SK-N-SH (cell line): ENCODE measurements at regions not wholly inside any gene's neighbourhood (a gene's known extent, or its start where the extent isn't known, plus 50 kb on each side); places are given as distances from the start of the nearest gene placed in this dataset.

Experiments
- CTCF ChIA-PET: fragments of 300-600, 350-600 bp; formaldehyde crosslinking; extraction: SDS; loops from one replicate; lab custom pipeline; 2021; lab: Yijun Ruan, JAX
- POLR2A ChIA-PET: fragments of 350-600 bp; sonication (Branson Sonifier 250); formaldehyde crosslinking; extraction: SDS; loops from one replicate; lab custom pipeline; 2020; ENCODE audit warnings: antibody characterized with exemption, inconsistent platforms; lab: Yijun Ruan, JAX
- DNase-seq: peaks from one replicate; pipeline ENCODE4 v3.0.0; 2012
- H2AFZ ChIP-seq: fragments of 200-600 bp; sonication (generic); 2 replicates; pipeline ENCODE4 v1.8.1; 2016; ENCODE audit warnings: antibody characterized with exemption, mild to moderate bottlenecking, low read depth
- H3F3A ChIP-seq: fragments of 200-600 bp; sonication (generic); replicated peaks from 2 replicates; pipeline ENCODE3; 2016; ENCODE audit warnings: antibody characterized with exemption, mild to moderate bottlenecking; ENCODE audit not compliant: insufficient read depth
- H3K27ac ChIP-seq, 2 experiments: fragments of 200-500 bp in 1 of 2; fragments of 200-600 bp in 1 of 2; sonication (Bioruptor generic) in 1 of 2; sonication (generic), shearing (Covaris generic) in 1 of 2; 2 replicates each; pipeline versions ENCODE4 v1.5.1 to v1.6.1; 2014 to 2016; ENCODE audit warnings: low read depth in 2 of 2, inconsistent platforms in 1 of 2, low read length in 1 of 2, mild to moderate bottlenecking in 1 of 2, mixed read lengths in 1 of 2
- H3K27me3 ChIP-seq: fragments of 200-600 bp; sonication (generic), shearing (Covaris generic); 2 replicates; pipeline ENCODE4 v1.6.1; 2016; ENCODE audit warnings: mixed run types; ENCODE audit not compliant: insufficient read depth
- H3K36me3 ChIP-seq, 2 experiments: fragments of 200-500 bp in 1 of 2; fragments of 200-600 bp in 1 of 2; sonication (Bioruptor generic) in 1 of 2; sonication (generic) in 1 of 2; replicated peaks in 1 of 2; 2 replicates each; pipeline versions ENCODE3 to v1.5.1; 2014 to 2016; ENCODE audit warnings: low read length in 1 of 2, mild to moderate bottlenecking in 1 of 2; ENCODE audit not compliant: insufficient read depth in 2 of 2, control insufficient read depth in 1 of 2
- H3K4me1 ChIP-seq, 2 experiments: fragments of 200-500 bp in 1 of 2; fragments of 200-600 bp in 1 of 2; sonication (Bioruptor generic) in 1 of 2; sonication (generic), shearing (Covaris generic) in 1 of 2; 2 replicates each; pipeline versions ENCODE4 v1.5.1 to v1.6.1; 2014 to 2016; ENCODE audit warnings: low read depth in 1 of 2, low read length in 1 of 2, mixed run types in 1 of 2; ENCODE audit not compliant: insufficient read depth in 2 of 2, control insufficient read depth in 1 of 2
- H3K4me2 ChIP-seq: fragments of 200-600 bp; sonication (generic), shearing (Covaris generic); 2 replicates; pipeline ENCODE4 v1.6.1; 2017; ENCODE audit warnings: mixed run types
- H3K4me3 ChIP-seq, 2 experiments: fragments of 200-500 bp in 1 of 2; fragments of 200-600 bp in 1 of 2; sonication (Bioruptor generic) in 1 of 2; sonication (generic), shearing (Covaris generic) in 1 of 2; 2 replicates each; pipeline versions ENCODE4 v1.5.1 to v1.8.1; 2014 to 2016; ENCODE audit warnings: low read depth in 2 of 2, inconsistent platforms in 1 of 2, low read length in 1 of 2, mild to moderate bottlenecking in 1 of 2, mixed read lengths in 1 of 2, moderate library complexity in 1 of 2
- H3K79me2 ChIP-seq: fragments of 200-600 bp; sonication (generic); 2 replicates; pipeline ENCODE4 v1.8.1; 2017; ENCODE audit warnings: mild to moderate bottlenecking; ENCODE audit not compliant: insufficient read depth
- H3K9ac ChIP-seq: fragments of 200-600 bp; sonication (generic); 2 replicates; pipeline ENCODE4 v1.6.1; 2017; ENCODE audit warnings: mixed run types
- H3K9me2 ChIP-seq: fragments of 200-600 bp; sonication (generic); 2 replicates; pipeline ENCODE4 v1.6.1; 2017; ENCODE audit warnings: mixed run types
- H3K9me3 ChIP-seq: fragments of 200-600 bp; sonication (generic); 2 replicates; pipeline ENCODE4 v1.6.1; 2017; ENCODE audit warnings: mixed run types, mild to moderate bottlenecking, moderate library complexity
- H4K20me1 ChIP-seq: fragments of 200-600 bp; sonication (generic); 2 replicates; pipeline ENCODE4 v1.6.1; 2017; ENCODE audit warnings: mild to moderate bottlenecking, mixed run types; ENCODE audit not compliant: insufficient read depth
- ELF1 ChIP-seq: IDR thresholded peaks from 2 replicates; pipeline ENCODE4 v1.4.0; 2012
- EP300 ChIP-seq, 2 experiments: IDR thresholded peaks; 2 replicates each; pipeline versions ENCODE4 v1.4.0 to v1.6.1; 2012; ENCODE audit warnings: borderline replicate concordance in 1 of 2, low read depth in 1 of 2, low read length in 1 of 2
- EZH2phosphoT487 ChIP-seq: fragments of 200-600 bp; sonication (generic); IDR thresholded peaks from 2 replicates; pipeline ENCODE4 v1.6.1; 2017; ENCODE audit warnings: low read depth, mixed run types, mild to moderate bottlenecking, antibody characterized with exemption, moderate library complexity, borderline replicate concordance
- FOXM1 ChIP-seq: IDR thresholded peaks from 2 replicates; pipeline ENCODE4 v1.4.0; 2012; ENCODE audit warnings: low read depth, mild to moderate bottlenecking
- GABPA ChIP-seq: IDR thresholded peaks from 2 replicates; pipeline ENCODE4 v1.4.0; 2012; ENCODE audit warnings: low read depth, mild to moderate bottlenecking
- JUND ChIP-seq: IDR thresholded peaks from 2 replicates; pipeline ENCODE4 v1.4.0; 2012
- MEF2A ChIP-seq: IDR thresholded peaks from 2 replicates; pipeline ENCODE4 v1.4.0; 2012; ENCODE audit warnings: low read depth, borderline replicate concordance
- POLR2AphosphoS5 ChIP-seq: IDR thresholded peaks from 2 replicates; pipeline ENCODE4 v1.6.1; 2012; ENCODE audit warnings: low read depth, low read length
- RAD21 ChIP-seq: IDR thresholded peaks from 2 replicates; pipeline ENCODE4 v1.6.1; 2012; ENCODE audit warnings: mild to moderate bottlenecking, low read length
- RFX5 ChIP-seq: IDR thresholded peaks from 2 replicates; pipeline ENCODE4 v1.6.1; 2012; ENCODE audit warnings: mild to moderate bottlenecking, improper control_type of control experiment, low read length
- RXRA ChIP-seq: IDR thresholded peaks from 2 replicates; pipeline ENCODE4 v1.4.0; 2012; ENCODE audit warnings: low read depth, mild to moderate bottlenecking, borderline replicate concordance
- SMC3 ChIP-seq: IDR thresholded peaks from 2 replicates; pipeline ENCODE4 v1.6.1; 2012; ENCODE audit warnings: low read depth, low read length, improper control_type of control experiment
- WGBS: methylation state at CpG from one replicate; pipeline ENCODE4 v1.1.6; 2017; ENCODE audit warnings: low lambda C conversion rate; 5-methylcytosine and 5-hydroxymethylcytosine counted together
- TF ChIP-seq, protein P1 (sequence below): IDR thresholded peaks from 2 replicates; pipeline ENCODE4 v1.4.0; 2012; ENCODE audit warnings: low read depth, borderline replicate concordance
- TF ChIP-seq, protein P2 (sequence below): IDR thresholded peaks from 2 replicates; pipeline ENCODE4; 2012
- TF ChIP-seq, protein P3 (sequence below): IDR thresholded peaks from 2 replicates; pipeline ENCODE4 v1.6.1; 2012; ENCODE audit warnings: mild to moderate bottlenecking, low read depth, low read length, moderate library complexity
- TF ChIP-seq, protein P4 (sequence below): fragments of 200-600 bp; sonication (generic); IDR thresholded peaks from 2 replicates; pipeline ENCODE4 v1.6.1; 2017; ENCODE audit warnings: antibody characterized with exemption, mild to moderate bottlenecking, moderate library complexity

- no peak for DNase-seq
- Histone ChIP-seq H3K4me1 (peaks cover 0 to 5% of the 10 kb centered on the region in 2 experiments; a peak in 2 of 4 replicates), H3F3A (no peaks in the 10 kb centered on the region), H3K9ac (no peak overlapping the region), H3K4me3 (no peak overlapping the region), H3K9me2 (no peaks in the 10 kb centered on the region), H4K20me1 (no peaks in the 10 kb centered on the region), H3K36me3 (no peaks in the 10 kb centered on the region), H2AFZ (no peak overlapping the region), H3K27ac (peak overlapping the region in 1 of 2 experiments; percentile 36; a peak in 2 of 4 replicates), H3K4me2 (no peak overlapping the region), H3K79me2 (no peaks in the 10 kb centered on the region), H3K9me3 (no peaks in the 10 kb centered on the region), H3K27me3 (no peaks in the 10 kb centered on the region)
- ChIA-PET POLR2A (no interaction called here), CTCF (no interaction called here)
- no peak for TF ChIP-seq EZH2phosphoT487
- 0 out of 2 replicates have a peak, but pooled peaks have one; percentile 22 for TF ChIP-seq JUND
- TF ChIP-seq, protein P1, sequence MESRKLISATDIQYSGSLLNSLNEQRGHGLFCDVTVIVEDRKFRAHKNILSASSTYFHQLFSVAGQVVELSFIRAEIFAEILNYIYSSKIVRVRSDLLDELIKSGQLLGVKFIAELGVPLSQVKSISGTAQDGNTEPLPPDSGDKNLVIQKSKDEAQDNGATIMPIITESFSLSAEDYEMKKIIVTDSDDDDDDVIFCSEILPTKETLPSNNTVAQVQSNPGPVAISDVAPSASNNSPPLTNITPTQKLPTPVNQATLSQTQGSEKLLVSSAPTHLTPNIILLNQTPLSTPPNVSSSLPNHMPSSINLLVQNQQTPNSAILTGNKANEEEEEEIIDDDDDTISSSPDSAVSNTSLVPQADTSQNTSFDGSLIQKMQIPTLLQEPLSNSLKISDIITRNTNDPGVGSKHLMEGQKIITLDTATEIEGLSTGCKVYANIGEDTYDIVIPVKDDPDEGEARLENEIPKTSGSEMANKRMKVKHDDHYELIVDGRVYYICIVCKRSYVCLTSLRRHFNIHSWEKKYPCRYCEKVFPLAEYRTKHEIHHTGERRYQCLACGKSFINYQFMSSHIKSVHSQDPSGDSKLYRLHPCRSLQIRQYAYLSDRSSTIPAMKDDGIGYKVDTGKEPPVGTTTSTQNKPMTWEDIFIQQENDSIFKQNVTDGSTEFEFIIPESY = no peak
- no peak for TF ChIP-seq FOXM1
- TF ChIP-seq MEF2A = peak; percentile 71; the same call in 1 of the 2 replicates
- WGBS = 38% methylated on average over 3 of the region's 3 CpGs
Measured at GRCh38 chr15:87743562-87743961, 513.0 kb downstream of the NTRK3 start.

DNA sequence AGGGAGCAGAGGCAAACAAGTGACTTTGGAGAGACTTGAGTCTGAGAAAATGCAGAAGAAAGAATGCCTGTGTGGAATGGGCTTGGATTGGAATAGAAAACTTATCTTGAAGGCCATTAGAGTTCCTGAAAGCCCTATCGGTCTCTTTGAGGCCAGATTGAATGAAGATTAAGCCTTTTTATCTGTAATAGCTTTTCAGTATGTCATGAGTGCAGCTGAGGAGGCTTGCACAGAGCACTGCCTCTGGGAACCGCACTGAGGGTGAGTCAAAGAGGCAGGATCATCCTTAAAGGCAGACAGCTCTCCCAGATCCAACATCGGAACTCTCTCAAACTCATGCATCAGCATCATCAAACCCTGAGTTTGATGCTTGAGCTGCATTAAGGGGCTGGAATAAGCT, 515.2 kb downstream of the NTRK3 start:
- no peaks in the 10 kb centered on the region for H3K9me3 ChIP-seq
- ChIA-PET CTCF (no interaction called here), POLR2A (no interaction called here)
- H3K36me3 ChIP-seq = no peaks in the 10 kb centered on the region
- H3K79me2 ChIP-seq = no peaks in the 10 kb centered on the region
- no peak overlapping the region for H3K27ac ChIP-seq
- H4K20me1 ChIP-seq = no peaks in the 10 kb centered on the region
- peaks cover 0 to 5% of the 10 kb centered on the region in 2 experiments; a peak in 2 of 4 replicates for H3K4me1 ChIP-seq
- peaks cover 5% of the 10 kb centered on the region for H3F3A ChIP-seq
- no peaks in the 10 kb centered on the region for H3K27me3 ChIP-seq
- H3K4me3 ChIP-seq = no peak overlapping the region
- DNase-seq = no peak
- H2AFZ ChIP-seq = no peak overlapping the region
- no peak overlapping the region for H3K4me2 ChIP-seq
- no peaks in the 10 kb centered on the region for H3K9me2 ChIP-seq
- H3K9ac ChIP-seq = no peak overlapping the region
- 88% methylated on average over 2 of the region's 3 CpGs for WGBS
- TF ChIP-seq SMC3 = no peak
- TF ChIP-seq JUND = no peak
- TF ChIP-seq MEF2A = no peak
- TF ChIP-seq, protein P2, sequence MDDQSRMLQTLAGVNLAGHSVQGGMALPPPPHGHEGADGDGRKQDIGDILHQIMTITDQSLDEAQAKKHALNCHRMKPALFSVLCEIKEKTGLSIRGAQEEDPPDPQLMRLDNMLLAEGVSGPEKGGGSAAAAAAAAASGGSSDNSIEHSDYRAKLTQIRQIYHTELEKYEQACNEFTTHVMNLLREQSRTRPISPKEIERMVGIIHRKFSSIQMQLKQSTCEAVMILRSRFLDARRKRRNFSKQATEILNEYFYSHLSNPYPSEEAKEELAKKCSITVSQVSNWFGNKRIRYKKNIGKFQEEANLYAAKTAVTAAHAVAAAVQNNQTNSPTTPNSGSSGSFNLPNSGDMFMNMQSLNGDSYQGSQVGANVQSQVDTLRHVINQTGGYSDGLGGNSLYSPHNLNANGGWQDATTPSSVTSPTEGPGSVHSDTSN = no peak
- TF ChIP-seq, protein P1 = no peak
- TF ChIP-seq GABPA = no peak
- no peak for TF ChIP-seq ELF1
- TF ChIP-seq RAD21 = no peak
- no peak for TF ChIP-seq RXRA
- TF ChIP-seq RFX5 = no peak
- no peak for TF ChIP-seq EP300 (IDR thresholded peaks at IDR 0.05; ENCODE audit: borderline replicate concordance in 1 of 2, low read depth in 1 of 2, low read length in 1 of 2)
- TF ChIP-seq, protein P3, sequence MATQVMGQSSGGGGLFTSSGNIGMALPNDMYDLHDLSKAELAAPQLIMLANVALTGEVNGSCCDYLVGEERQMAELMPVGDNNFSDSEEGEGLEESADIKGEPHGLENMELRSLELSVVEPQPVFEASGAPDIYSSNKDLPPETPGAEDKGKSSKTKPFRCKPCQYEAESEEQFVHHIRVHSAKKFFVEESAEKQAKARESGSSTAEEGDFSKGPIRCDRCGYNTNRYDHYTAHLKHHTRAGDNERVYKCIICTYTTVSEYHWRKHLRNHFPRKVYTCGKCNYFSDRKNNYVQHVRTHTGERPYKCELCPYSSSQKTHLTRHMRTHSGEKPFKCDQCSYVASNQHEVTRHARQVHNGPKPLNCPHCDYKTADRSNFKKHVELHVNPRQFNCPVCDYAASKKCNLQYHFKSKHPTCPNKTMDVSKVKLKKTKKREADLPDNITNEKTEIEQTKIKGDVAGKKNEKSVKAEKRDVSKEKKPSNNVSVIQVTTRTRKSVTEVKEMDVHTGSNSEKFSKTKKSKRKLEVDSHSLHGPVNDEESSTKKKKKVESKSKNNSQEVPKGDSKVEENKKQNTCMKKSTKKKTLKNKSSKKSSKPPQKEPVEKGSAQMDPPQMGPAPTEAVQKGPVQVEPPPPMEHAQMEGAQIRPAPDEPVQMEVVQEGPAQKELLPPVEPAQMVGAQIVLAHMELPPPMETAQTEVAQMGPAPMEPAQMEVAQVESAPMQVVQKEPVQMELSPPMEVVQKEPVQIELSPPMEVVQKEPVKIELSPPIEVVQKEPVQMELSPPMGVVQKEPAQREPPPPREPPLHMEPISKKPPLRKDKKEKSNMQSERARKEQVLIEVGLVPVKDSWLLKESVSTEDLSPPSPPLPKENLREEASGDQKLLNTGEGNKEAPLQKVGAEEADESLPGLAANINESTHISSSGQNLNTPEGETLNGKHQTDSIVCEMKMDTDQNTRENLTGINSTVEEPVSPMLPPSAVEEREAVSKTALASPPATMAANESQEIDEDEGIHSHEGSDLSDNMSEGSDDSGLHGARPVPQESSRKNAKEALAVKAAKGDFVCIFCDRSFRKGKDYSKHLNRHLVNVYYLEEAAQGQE = no peak
- TF ChIP-seq, protein P4, sequence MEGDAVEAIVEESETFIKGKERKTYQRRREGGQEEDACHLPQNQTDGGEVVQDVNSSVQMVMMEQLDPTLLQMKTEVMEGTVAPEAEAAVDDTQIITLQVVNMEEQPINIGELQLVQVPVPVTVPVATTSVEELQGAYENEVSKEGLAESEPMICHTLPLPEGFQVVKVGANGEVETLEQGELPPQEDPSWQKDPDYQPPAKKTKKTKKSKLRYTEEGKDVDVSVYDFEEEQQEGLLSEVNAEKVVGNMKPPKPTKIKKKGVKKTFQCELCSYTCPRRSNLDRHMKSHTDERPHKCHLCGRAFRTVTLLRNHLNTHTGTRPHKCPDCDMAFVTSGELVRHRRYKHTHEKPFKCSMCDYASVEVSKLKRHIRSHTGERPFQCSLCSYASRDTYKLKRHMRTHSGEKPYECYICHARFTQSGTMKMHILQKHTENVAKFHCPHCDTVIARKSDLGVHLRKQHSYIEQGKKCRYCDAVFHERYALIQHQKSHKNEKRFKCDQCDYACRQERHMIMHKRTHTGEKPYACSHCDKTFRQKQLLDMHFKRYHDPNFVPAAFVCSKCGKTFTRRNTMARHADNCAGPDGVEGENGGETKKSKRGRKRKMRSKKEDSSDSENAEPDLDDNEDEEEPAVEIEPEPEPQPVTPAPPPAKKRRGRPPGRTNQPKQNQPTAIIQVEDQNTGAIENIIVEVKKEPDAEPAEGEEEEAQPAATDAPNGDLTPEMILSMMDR = no peak
- TF ChIP-seq POLR2AphosphoS5 = no peak
